ENCODE measurements at regions not wholly inside any gene's neighbourhood (a gene's known extent, or its start where the extent isn't known, plus 50 kb on each side); places are given as distances from the start of the nearest gene placed in this dataset.

GRCh38 chr1:82632155-82632554 lies 831.4 kb downstream of the ADGRL2 start:
- TF ChIP-seq, protein P1, sequence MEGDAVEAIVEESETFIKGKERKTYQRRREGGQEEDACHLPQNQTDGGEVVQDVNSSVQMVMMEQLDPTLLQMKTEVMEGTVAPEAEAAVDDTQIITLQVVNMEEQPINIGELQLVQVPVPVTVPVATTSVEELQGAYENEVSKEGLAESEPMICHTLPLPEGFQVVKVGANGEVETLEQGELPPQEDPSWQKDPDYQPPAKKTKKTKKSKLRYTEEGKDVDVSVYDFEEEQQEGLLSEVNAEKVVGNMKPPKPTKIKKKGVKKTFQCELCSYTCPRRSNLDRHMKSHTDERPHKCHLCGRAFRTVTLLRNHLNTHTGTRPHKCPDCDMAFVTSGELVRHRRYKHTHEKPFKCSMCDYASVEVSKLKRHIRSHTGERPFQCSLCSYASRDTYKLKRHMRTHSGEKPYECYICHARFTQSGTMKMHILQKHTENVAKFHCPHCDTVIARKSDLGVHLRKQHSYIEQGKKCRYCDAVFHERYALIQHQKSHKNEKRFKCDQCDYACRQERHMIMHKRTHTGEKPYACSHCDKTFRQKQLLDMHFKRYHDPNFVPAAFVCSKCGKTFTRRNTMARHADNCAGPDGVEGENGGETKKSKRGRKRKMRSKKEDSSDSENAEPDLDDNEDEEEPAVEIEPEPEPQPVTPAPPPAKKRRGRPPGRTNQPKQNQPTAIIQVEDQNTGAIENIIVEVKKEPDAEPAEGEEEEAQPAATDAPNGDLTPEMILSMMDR (IDR thresholded peaks at IDR 0.05), result no peak
- TF ChIP-seq POLR2A (IDR thresholded peaks at IDR 0.05), result no peak

Measured in Peyer's patch (tissue), 4 donors.